ENCODE measurements at regions not wholly inside any gene's neighbourhood (a gene's known extent, or its start where the extent isn't known, plus 50 kb on each side); places are given as distances from the start of the nearest gene placed in this dataset.

DNA sequence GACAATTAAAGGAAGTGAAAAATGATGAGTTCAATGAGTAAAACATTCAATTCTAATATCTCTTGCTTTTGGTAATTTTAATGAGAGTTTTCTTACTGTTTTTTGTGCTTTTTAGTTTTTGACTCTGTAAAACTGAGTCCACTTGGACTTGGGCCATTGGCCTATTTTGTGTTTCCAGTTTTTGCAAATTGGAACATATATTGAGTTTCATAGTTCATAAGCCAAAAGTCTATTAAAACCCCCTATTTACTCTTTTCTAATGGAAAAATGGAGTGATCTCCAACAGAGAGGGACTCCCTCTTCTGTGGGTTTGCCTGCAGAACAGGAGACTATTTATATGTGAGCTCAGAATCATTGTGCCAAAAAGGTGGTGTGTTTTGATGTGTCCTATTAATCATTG, 219.7 kb upstream of the SPRY2 start:
- no peak overlapping the region for H3K27ac ChIP-seq (replicated peaks)
- H3K27me3 ChIP-seq (ENCODE audit: insufficient read depth, poor library complexity, severe bottlenecking): no peaks in the 10 kb centered on the region
- DNase-seq (ENCODE audit: low read depth in 1 of 2, low spot score in 1 of 2): no peak
- no peak overlapping the region for H3K4me3 ChIP-seq (replicated peaks; ENCODE audit: insufficient read depth, low read length)
- TF ChIP-seq, protein P1, sequence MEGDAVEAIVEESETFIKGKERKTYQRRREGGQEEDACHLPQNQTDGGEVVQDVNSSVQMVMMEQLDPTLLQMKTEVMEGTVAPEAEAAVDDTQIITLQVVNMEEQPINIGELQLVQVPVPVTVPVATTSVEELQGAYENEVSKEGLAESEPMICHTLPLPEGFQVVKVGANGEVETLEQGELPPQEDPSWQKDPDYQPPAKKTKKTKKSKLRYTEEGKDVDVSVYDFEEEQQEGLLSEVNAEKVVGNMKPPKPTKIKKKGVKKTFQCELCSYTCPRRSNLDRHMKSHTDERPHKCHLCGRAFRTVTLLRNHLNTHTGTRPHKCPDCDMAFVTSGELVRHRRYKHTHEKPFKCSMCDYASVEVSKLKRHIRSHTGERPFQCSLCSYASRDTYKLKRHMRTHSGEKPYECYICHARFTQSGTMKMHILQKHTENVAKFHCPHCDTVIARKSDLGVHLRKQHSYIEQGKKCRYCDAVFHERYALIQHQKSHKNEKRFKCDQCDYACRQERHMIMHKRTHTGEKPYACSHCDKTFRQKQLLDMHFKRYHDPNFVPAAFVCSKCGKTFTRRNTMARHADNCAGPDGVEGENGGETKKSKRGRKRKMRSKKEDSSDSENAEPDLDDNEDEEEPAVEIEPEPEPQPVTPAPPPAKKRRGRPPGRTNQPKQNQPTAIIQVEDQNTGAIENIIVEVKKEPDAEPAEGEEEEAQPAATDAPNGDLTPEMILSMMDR (IDR thresholded peaks at IDR 0.05; ENCODE audit: insufficient read depth, low read length): no peak
- no peak for TF ChIP-seq SPI1 (IDR thresholded peaks at IDR 0.05; ENCODE audit: borderline replicate concordance, low read depth)
- no peak for TF ChIP-seq POLR2AphosphoS5 (IDR thresholded peaks at IDR 0.05; ENCODE audit: low read depth)
- TF ChIP-seq GABPA (IDR thresholded peaks at IDR 0.05; ENCODE audit: low read depth): no peak
- TF ChIP-seq, protein P2, sequence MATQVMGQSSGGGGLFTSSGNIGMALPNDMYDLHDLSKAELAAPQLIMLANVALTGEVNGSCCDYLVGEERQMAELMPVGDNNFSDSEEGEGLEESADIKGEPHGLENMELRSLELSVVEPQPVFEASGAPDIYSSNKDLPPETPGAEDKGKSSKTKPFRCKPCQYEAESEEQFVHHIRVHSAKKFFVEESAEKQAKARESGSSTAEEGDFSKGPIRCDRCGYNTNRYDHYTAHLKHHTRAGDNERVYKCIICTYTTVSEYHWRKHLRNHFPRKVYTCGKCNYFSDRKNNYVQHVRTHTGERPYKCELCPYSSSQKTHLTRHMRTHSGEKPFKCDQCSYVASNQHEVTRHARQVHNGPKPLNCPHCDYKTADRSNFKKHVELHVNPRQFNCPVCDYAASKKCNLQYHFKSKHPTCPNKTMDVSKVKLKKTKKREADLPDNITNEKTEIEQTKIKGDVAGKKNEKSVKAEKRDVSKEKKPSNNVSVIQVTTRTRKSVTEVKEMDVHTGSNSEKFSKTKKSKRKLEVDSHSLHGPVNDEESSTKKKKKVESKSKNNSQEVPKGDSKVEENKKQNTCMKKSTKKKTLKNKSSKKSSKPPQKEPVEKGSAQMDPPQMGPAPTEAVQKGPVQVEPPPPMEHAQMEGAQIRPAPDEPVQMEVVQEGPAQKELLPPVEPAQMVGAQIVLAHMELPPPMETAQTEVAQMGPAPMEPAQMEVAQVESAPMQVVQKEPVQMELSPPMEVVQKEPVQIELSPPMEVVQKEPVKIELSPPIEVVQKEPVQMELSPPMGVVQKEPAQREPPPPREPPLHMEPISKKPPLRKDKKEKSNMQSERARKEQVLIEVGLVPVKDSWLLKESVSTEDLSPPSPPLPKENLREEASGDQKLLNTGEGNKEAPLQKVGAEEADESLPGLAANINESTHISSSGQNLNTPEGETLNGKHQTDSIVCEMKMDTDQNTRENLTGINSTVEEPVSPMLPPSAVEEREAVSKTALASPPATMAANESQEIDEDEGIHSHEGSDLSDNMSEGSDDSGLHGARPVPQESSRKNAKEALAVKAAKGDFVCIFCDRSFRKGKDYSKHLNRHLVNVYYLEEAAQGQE (IDR thresholded peaks at IDR 0.05; ENCODE audit: insufficient replicate concordance, low read depth): no peak

DNA sequence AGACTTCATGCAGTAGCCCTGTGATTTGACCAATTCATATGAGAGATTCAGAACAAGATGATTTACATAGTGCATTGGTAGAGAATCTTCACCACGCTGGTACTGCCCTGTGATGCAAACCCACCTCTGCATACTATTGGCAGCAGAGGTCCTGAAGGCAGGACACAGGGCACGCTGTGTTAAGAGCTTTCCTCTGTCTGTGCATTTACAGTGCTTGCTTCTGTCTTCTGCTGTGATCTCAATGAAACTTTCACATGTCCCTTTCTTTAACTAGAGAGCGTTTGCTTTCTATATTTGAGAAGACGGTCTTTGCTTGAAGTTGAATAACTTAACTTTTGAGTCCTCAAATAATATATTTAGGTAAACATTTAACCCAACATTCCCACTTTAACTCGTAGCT, 219.0 kb upstream of the SPRY2 start:
- DNase-seq (ENCODE audit: low read depth in 1 of 2, low spot score in 1 of 2): no peak
- Histone ChIP-seq H3K27me3 (ENCODE audit: insufficient read depth, poor library complexity, severe bottlenecking) (no peaks in the 10 kb centered on the region), H3K27ac (replicated peaks) (no peak overlapping the region), H3K4me3 (replicated peaks; ENCODE audit: insufficient read depth, low read length) (no peak overlapping the region)
- no peak for TF ChIP-seq GABPA (IDR thresholded peaks at IDR 0.05; ENCODE audit: low read depth)
- no peak for TF ChIP-seq POLR2AphosphoS5 (IDR thresholded peaks at IDR 0.05; ENCODE audit: low read depth)
- no peak for TF ChIP-seq SPI1 (IDR thresholded peaks at IDR 0.05; ENCODE audit: borderline replicate concordance, low read depth)
- TF ChIP-seq, protein P1 (IDR thresholded peaks at IDR 0.05; ENCODE audit: insufficient read depth, low read length): no peak
- TF ChIP-seq, protein P2 (IDR thresholded peaks at IDR 0.05; ENCODE audit: insufficient replicate concordance, low read depth): no peak

DNA sequence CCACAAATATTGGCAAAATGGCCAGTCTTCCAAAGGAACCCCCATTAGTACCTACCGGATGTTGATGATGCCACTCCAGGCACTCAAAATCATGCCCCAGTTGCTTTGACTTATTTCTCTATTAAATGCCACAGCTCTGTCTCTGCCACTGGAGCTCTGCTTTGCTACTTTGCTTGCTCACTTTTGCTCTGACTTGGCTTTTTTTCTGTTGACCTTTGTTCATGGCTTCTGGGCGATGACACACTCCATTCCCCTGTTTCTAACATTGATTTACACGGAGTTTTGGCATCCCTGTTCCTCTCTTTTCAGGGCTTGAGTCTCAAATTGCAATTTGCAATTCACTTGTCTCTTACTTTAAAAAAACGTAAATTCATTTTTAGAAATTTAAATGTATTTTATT, 217.1 kb upstream of the SPRY2 start:
- no peak overlapping the region for H3K4me3 ChIP-seq (replicated peaks; ENCODE audit: insufficient read depth, low read length)
- DNase-seq (ENCODE audit: low read depth in 1 of 2, low spot score in 1 of 2): no peak
- no peaks in the 10 kb centered on the region for H3K27me3 ChIP-seq (ENCODE audit: insufficient read depth, poor library complexity, severe bottlenecking)
- H3K27ac ChIP-seq (replicated peaks): no peak overlapping the region
- TF ChIP-seq, protein P2 (IDR thresholded peaks at IDR 0.05; ENCODE audit: insufficient replicate concordance, low read depth): no peak
- TF ChIP-seq, protein P1 (IDR thresholded peaks at IDR 0.05; ENCODE audit: insufficient read depth, low read length): no peak
- no peak for TF ChIP-seq GABPA (IDR thresholded peaks at IDR 0.05; ENCODE audit: low read depth)
- no peak for TF ChIP-seq SPI1 (IDR thresholded peaks at IDR 0.05; ENCODE audit: borderline replicate concordance, low read depth)
- no peak for TF ChIP-seq POLR2AphosphoS5 (IDR thresholded peaks at IDR 0.05; ENCODE audit: low read depth)

All from HL-60 (cell line).